H9 (cell line): ENCODE measurements at regions not wholly inside any gene's neighbourhood (a gene's known extent, or its start where the extent isn't known, plus 50 kb on each side); places are given as distances from the start of the nearest gene placed in this dataset.

Source experiments
- DNase-seq: peaks from one replicate; pipeline ENCODE4 v3.0.0-alpha.2; 2017
- H2AFZ ChIP-seq: one replicate; pipeline ENCODE4 v1.6.1; 2013; ENCODE audit warnings: mild to moderate bottlenecking, low read length, control low read depth, moderate library complexity
- H2AK5ac ChIP-seq: 2 replicates; pipeline ENCODE4 v1.6.1; 2013; ENCODE audit warnings: low read length, control low read depth, mixed read lengths; ENCODE audit not compliant: insufficient read length
- H2BK120ac ChIP-seq: one replicate; pipeline ENCODE4 v1.6.1; 2013; ENCODE audit warnings: low read depth, mild to moderate bottlenecking, low read length, control low read depth, inconsistent platforms; ENCODE audit not compliant: poor library complexity, severe bottlenecking
- H2BK12ac ChIP-seq: 2 replicates; pipeline ENCODE4 v1.6.1; 2013; ENCODE audit warnings: low read length, control low read depth, mixed read lengths, low read depth; ENCODE audit not compliant: insufficient read length
- H2BK15ac ChIP-seq: 2 replicates; pipeline ENCODE4 v1.6.1; 2013; ENCODE audit warnings: low read depth, low read length, control low read depth
- H2BK20ac ChIP-seq: one replicate; pipeline ENCODE4 v1.6.1; 2013; ENCODE audit warnings: low read depth, mild to moderate bottlenecking, low read length, control low read depth, inconsistent platforms; ENCODE audit not compliant: poor library complexity, severe bottlenecking
- H2BK5ac ChIP-seq: 2 replicates; pipeline ENCODE4 v1.6.1; 2013; ENCODE audit warnings: low read length, control low read depth, mixed read lengths; ENCODE audit not compliant: insufficient read length
- H3K14ac ChIP-seq: 2 replicates; pipeline ENCODE4 v1.6.1; 2013; ENCODE audit warnings: low read length, control low read depth; ENCODE audit not compliant: insufficient read depth
- H3K18ac ChIP-seq: 2 replicates; pipeline ENCODE4 v1.6.1; 2013; ENCODE audit warnings: low read depth, mild to moderate bottlenecking, mixed read lengths, low read length, control low read depth; ENCODE audit not compliant: insufficient read length
- H3K23ac ChIP-seq: 2 replicates; pipeline ENCODE4 v1.6.1; 2013; ENCODE audit warnings: low read length, control low read depth, mixed read lengths, low read depth; ENCODE audit not compliant: insufficient read length
- H3K23me2 ChIP-seq: 2 replicates; pipeline ENCODE4 v1.6.1; 2013; ENCODE audit warnings: low read depth, mild to moderate bottlenecking, mixed read lengths, low read length, control low read depth; ENCODE audit not compliant: insufficient read length, poor library complexity, severe bottlenecking
- H3K27ac ChIP-seq: 2 replicates; pipeline ENCODE4 v1.5.1; 2013; ENCODE audit warnings: low read length, control low read depth, mixed read lengths, low read depth; ENCODE audit not compliant: insufficient read length
- H3K27me3 ChIP-seq: 2 replicates; pipeline ENCODE4 v1.6.1; 2013; ENCODE audit warnings: low read length, control low read depth, inconsistent platforms; ENCODE audit not compliant: insufficient read depth
- H3K4ac ChIP-seq: 2 replicates; pipeline ENCODE4 v1.6.1; 2013; ENCODE audit warnings: low read depth, mild to moderate bottlenecking, control low read depth, inconsistent platforms, low read length, moderate library complexity
- H3K4me1 ChIP-seq: 2 replicates; pipeline ENCODE4 v1.6.1; 2013; ENCODE audit warnings: low read length, control low read depth, inconsistent platforms; ENCODE audit not compliant: insufficient read depth
- H3K4me2 ChIP-seq: 2 replicates; pipeline ENCODE4 v1.6.1; 2013; ENCODE audit warnings: low read length, control low read depth, mixed read lengths; ENCODE audit not compliant: insufficient read length, insufficient read depth
- H3K56ac ChIP-seq: 2 replicates; pipeline ENCODE4 v1.6.1; 2013; ENCODE audit warnings: low read depth, mild to moderate bottlenecking, mixed read lengths, low read length, control low read depth; ENCODE audit not compliant: insufficient read length
- H3K79me1 ChIP-seq: 2 replicates; pipeline ENCODE4 v1.6.1; 2013; ENCODE audit warnings: low read depth, mild to moderate bottlenecking, moderate library complexity, low read length, control low read depth, inconsistent platforms; ENCODE audit not compliant: insufficient read depth, poor library complexity, severe bottlenecking
- H3K79me2 ChIP-seq: 2 replicates; pipeline ENCODE4 v1.6.1; 2013; ENCODE audit warnings: low read length, control low read depth, inconsistent platforms; ENCODE audit not compliant: insufficient read depth
- H3K9ac ChIP-seq: 2 replicates; pipeline ENCODE4 v1.6.1; 2013; ENCODE audit warnings: low read length, control low read depth, mixed read lengths; ENCODE audit not compliant: insufficient read length; ENCODE audit errors: extremely low read depth
- H3K9me3 ChIP-seq: one replicate; pipeline ENCODE4 v1.6.1; 2013; ENCODE audit warnings: low read depth, low read length, inconsistent platforms; ENCODE audit not compliant: control insufficient read depth
- H3T11ph ChIP-seq: one replicate; pipeline ENCODE4 v1.6.1; 2013; ENCODE audit warnings: mild to moderate bottlenecking, low read length, control low read depth, inconsistent platforms
- H4K20me1 ChIP-seq: one replicate; pipeline ENCODE4 v1.6.1; 2013; ENCODE audit not compliant: control insufficient read depth, insufficient read length, insufficient read depth
- H4K5ac ChIP-seq: 2 replicates; pipeline ENCODE4 v1.6.1; 2013; ENCODE audit warnings: low read depth, mild to moderate bottlenecking, mixed read lengths, low read length, control low read depth; ENCODE audit not compliant: insufficient read length
- H4K8ac ChIP-seq: replicated peaks from 2 replicates; pipeline ENCODE4 v1.6.1; 2013; ENCODE audit warnings: low read length, control low read depth, mixed read lengths, low read depth; ENCODE audit not compliant: insufficient read length
- H4K91ac ChIP-seq: 2 replicates; pipeline ENCODE4 v1.6.1; 2013; ENCODE audit warnings: low read depth, mild to moderate bottlenecking, moderate library complexity, mixed read lengths, low read length, control low read depth; ENCODE audit not compliant: insufficient read length
- H3K27ac Mint-ChIP-seq, 3 experiments: 2 replicates in 2 of 3; 3 replicates in 1 of 3; pipeline ENCODE4 v1.8.0; 2020 to 2021; ENCODE audit warnings: mixed read lengths in 3 of 3, mild to moderate bottlenecking in 1 of 3, moderate library complexity in 1 of 3
- H3K27me3 Mint-ChIP-seq: 2 replicates; pipeline ENCODE4 v1.8.0; 2021; ENCODE audit warnings: low read depth, mild to moderate bottlenecking, moderate library complexity, mixed read lengths
- H3K36me3 Mint-ChIP-seq, 3 experiments: 2 replicates in 2 of 3; 3 replicates in 1 of 3; pipeline ENCODE4 v1.8.0; 2020 to 2021; ENCODE audit warnings: low read depth in 3 of 3, mixed read lengths in 3 of 3; ENCODE audit not compliant: insufficient read depth in 1 of 3
- H3K4me1 Mint-ChIP-seq, 2 experiments: 2 replicates each; pipeline ENCODE4 v1.8.0; 2020; ENCODE audit warnings: mixed read lengths in 2 of 2
- H3K4me3 Mint-ChIP-seq, 2 experiments: 2 replicates in 1 of 2; 3 replicates in 1 of 2; pipeline ENCODE4 v1.8.0; 2020 to 2021; ENCODE audit warnings: mild to moderate bottlenecking in 2 of 2, mixed read lengths in 2 of 2, moderate library complexity in 1 of 2
- H3K9me3 Mint-ChIP-seq, 2 experiments: 2 replicates in 1 of 2; 3 replicates in 1 of 2; pipeline ENCODE4 v1.8.0; 2020; ENCODE audit warnings: mild to moderate bottlenecking in 2 of 2, mixed read lengths in 2 of 2, moderate library complexity in 1 of 2
- WGBS: extraction: QIAGEN DNeasy Blood & Tissue Kit; methylation state at CpG from one replicate; pipeline ENCODE4 v1.1.7; 2013; ENCODE audit warnings: missing lambda C conversion rate, low lambda C conversion rate, mixed read lengths; ENCODE audit not compliant: insufficient read length; ENCODE audit errors: extremely low coverage; 5-methylcytosine and 5-hydroxymethylcytosine counted together
- TF ChIP-seq, protein P1 (sequence below): fragments of 200-600 bp; sonication (generic); conservative IDR thresholded peaks from 3 replicates; pipeline ENCODE4 v1.8.0; 2021; ENCODE audit warnings: antibody characterized with exemption, mild to moderate bottlenecking

DNA sequence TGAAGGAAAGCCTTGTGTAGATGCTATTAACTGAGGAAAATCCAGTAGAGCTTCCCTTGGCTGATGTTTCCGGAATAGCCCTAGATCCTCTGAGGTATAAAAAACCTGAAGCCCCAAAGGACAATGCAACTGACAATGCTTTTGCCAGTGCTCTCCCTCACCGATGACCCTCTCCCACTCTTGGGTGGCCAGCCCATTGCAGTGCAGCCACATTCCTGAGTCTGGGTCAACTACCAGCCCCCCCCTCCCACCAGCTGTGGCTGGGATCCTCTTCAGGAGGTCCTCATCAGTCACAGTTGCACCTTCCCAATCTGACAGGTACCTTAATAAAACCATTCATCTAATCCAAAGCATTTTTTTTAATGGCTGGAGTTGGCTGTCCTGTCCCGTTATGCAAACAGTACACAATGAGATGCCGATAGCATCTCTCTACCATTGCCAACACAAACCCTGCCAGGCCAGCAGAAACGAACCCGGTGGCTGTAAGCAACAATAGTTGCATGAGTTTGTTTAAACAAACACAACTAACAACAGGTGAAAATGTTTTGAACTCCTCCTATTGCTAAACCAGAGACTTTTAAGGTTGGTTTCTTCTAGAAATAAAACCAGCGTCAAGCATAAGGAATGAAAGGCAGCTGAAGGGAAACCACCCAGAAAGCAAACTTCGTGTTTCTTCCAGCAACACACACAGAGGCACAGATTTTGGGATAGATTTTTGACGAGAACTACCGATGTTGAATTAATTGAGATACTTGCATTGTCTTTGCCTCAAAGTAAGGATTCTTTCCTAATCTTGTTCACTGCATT is 128.3 kb upstream of the ARHGEF3 start:
- H3K27ac Mint-ChIP-seq = no peak overlapping the region
- no peak for DNase-seq
- Histone ChIP-seq H3K4me2 (no peak overlapping the region), H3T11ph (no peak overlapping the region), H4K5ac (no peak overlapping the region), H3K27ac (no peak overlapping the region), H3K9ac (no peak overlapping the region), H3K4me1 (peaks cover 4% of the 10 kb centered on the region; the same call in 1 of the 2 replicates), H2AK5ac (no peak overlapping the region), H3K56ac (no peak overlapping the region), H3K23ac (no peak overlapping the region), H3K9me3 (no peaks in the 10 kb centered on the region), H3K4ac (no peak overlapping the region), H2BK20ac (no peak overlapping the region), H3K14ac (no peak overlapping the region), H2BK15ac (no peak overlapping the region), H3K18ac (no peak overlapping the region), H4K20me1 (no peaks in the 10 kb centered on the region), H4K91ac (no peak overlapping the region), H3K27me3 (no peaks in the 10 kb centered on the region), H4K8ac (no peak overlapping the region), H2BK120ac (no peak overlapping the region), H2BK12ac (no peak overlapping the region), H3K79me2 (no peaks in the 10 kb centered on the region), H2BK5ac (no peak overlapping the region), H3K23me2 (no peaks in the 10 kb centered on the region), H2AFZ (no peak overlapping the region), H3K79me1 (no peaks in the 10 kb centered on the region)
- H3K36me3 Mint-ChIP-seq = peaks cover 0 to 5% (median 3%) of the 10 kb centered on the region in 3 experiments; a peak in 5 of 7 replicates
- TF ChIP-seq, protein P1, sequence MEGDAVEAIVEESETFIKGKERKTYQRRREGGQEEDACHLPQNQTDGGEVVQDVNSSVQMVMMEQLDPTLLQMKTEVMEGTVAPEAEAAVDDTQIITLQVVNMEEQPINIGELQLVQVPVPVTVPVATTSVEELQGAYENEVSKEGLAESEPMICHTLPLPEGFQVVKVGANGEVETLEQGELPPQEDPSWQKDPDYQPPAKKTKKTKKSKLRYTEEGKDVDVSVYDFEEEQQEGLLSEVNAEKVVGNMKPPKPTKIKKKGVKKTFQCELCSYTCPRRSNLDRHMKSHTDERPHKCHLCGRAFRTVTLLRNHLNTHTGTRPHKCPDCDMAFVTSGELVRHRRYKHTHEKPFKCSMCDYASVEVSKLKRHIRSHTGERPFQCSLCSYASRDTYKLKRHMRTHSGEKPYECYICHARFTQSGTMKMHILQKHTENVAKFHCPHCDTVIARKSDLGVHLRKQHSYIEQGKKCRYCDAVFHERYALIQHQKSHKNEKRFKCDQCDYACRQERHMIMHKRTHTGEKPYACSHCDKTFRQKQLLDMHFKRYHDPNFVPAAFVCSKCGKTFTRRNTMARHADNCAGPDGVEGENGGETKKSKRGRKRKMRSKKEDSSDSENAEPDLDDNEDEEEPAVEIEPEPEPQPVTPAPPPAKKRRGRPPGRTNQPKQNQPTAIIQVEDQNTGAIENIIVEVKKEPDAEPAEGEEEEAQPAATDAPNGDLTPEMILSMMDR = no peak
- H3K4me1 Mint-ChIP-seq = peaks cover 19 to 20% of the 10 kb centered on the region in 2 experiments
- WGBS = no CpG with 5 or more reads among the region's 10 CpGs
- H3K9me3 Mint-ChIP-seq = peaks cover 4 to 5% of the 10 kb centered on the region in 2 experiments; a peak in 4 of 5 replicates
- no peaks in the 10 kb centered on the region for H3K27me3 Mint-ChIP-seq
- no peak overlapping the region for H3K4me3 Mint-ChIP-seq
